ENCODE measurements at regions not wholly inside any gene's neighbourhood (a gene's known extent, or its start where the extent isn't known, plus 50 kb on each side); places are given as distances from the start of the nearest gene placed in this dataset.

DNA sequence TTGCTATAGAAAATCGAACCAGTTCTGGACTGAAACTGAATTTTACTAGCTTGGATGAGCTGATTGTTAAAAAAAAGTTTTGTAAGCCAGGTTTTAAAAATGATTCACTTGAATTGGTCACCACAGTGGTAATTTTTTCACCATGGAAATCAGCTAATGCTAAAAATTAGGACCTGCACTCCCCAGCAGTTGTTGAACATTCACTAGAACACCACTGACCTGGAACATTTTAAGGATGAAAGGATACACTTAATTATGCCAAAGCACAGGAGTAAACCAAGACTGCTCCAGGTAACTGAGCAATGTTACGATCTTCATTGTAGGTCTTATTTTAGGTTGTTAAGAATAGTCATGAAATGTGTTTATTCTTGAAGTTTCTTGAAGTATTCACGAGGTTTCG, 1342.6 kb upstream of the SPRY2 start:
- Histone ChIP-seq H3K27ac (ENCODE audit: low read depth in 1 of 2, low read length in 2 of 2) (no peak overlapping the region), H3K36me3 (ENCODE audit: control insufficient read depth in 4 of 4, insufficient read depth in 3 of 4, low read depth in 1 of 4, low read length in 3 of 4) (no peaks in the 10 kb centered on the region), H3K4me3 (ENCODE audit: low read depth in 1 of 3, low read length in 3 of 3) (no peak overlapping the region), H3K4me1 (ENCODE audit: control insufficient read depth in 4 of 4, insufficient read depth in 4 of 4, low read length in 3 of 4) (no peaks in the 10 kb centered on the region), H3K9ac (ENCODE audit: low read depth in 1 of 2, low read length in 2 of 2) (no peak overlapping the region), H3K9me3 (ENCODE audit: control insufficient read depth in 4 of 4, low read length in 3 of 4) (no peaks in the 10 kb centered on the region), H3K27me3 (ENCODE audit: control insufficient read depth in 4 of 4, insufficient read depth in 4 of 4, low read length in 3 of 4) (no peaks in the 10 kb centered on the region)
- no peak for DNase-seq (ENCODE audit: low spot score)
- WGBS = 72% methylated on average over 4 of the region's 4 CpGs
- TF ChIP-seq HNF4A (conservative IDR thresholded peaks at IDR 0.05) = no peak
- no peak for TF ChIP-seq HNF4G (IDR thresholded peaks at IDR 0.05)
- no peak for TF ChIP-seq SP1 (IDR thresholded peaks at IDR 0.05)
- TF ChIP-seq, protein P1, sequence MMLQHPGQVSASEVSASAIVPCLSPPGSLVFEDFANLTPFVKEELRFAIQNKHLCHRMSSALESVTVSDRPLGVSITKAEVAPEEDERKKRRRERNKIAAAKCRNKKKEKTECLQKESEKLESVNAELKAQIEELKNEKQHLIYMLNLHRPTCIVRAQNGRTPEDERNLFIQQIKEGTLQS (IDR thresholded peaks at IDR 0.05) = no peak
- no peak for TF ChIP-seq FOXA1 (IDR thresholded peaks at IDR 0.05)
- TF ChIP-seq EGR1 (IDR thresholded peaks at IDR 0.05; ENCODE audit: low read depth in 2 of 2) = no peak
- TF ChIP-seq, protein P2, sequence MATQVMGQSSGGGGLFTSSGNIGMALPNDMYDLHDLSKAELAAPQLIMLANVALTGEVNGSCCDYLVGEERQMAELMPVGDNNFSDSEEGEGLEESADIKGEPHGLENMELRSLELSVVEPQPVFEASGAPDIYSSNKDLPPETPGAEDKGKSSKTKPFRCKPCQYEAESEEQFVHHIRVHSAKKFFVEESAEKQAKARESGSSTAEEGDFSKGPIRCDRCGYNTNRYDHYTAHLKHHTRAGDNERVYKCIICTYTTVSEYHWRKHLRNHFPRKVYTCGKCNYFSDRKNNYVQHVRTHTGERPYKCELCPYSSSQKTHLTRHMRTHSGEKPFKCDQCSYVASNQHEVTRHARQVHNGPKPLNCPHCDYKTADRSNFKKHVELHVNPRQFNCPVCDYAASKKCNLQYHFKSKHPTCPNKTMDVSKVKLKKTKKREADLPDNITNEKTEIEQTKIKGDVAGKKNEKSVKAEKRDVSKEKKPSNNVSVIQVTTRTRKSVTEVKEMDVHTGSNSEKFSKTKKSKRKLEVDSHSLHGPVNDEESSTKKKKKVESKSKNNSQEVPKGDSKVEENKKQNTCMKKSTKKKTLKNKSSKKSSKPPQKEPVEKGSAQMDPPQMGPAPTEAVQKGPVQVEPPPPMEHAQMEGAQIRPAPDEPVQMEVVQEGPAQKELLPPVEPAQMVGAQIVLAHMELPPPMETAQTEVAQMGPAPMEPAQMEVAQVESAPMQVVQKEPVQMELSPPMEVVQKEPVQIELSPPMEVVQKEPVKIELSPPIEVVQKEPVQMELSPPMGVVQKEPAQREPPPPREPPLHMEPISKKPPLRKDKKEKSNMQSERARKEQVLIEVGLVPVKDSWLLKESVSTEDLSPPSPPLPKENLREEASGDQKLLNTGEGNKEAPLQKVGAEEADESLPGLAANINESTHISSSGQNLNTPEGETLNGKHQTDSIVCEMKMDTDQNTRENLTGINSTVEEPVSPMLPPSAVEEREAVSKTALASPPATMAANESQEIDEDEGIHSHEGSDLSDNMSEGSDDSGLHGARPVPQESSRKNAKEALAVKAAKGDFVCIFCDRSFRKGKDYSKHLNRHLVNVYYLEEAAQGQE (IDR thresholded peaks at IDR 0.05) = no peak
- TF ChIP-seq MAX (IDR thresholded peaks at IDR 0.05) = no peak
- no peak for TF ChIP-seq YY1 (IDR thresholded peaks at IDR 0.05)
- TF ChIP-seq TAF1 (conservative IDR thresholded peaks at IDR 0.05) = no peak
- TF ChIP-seq NR2F2 (IDR thresholded peaks at IDR 0.05) = no peak
- TF ChIP-seq JUND (IDR thresholded peaks at IDR 0.05) = no peak
- TF ChIP-seq, protein P3, sequence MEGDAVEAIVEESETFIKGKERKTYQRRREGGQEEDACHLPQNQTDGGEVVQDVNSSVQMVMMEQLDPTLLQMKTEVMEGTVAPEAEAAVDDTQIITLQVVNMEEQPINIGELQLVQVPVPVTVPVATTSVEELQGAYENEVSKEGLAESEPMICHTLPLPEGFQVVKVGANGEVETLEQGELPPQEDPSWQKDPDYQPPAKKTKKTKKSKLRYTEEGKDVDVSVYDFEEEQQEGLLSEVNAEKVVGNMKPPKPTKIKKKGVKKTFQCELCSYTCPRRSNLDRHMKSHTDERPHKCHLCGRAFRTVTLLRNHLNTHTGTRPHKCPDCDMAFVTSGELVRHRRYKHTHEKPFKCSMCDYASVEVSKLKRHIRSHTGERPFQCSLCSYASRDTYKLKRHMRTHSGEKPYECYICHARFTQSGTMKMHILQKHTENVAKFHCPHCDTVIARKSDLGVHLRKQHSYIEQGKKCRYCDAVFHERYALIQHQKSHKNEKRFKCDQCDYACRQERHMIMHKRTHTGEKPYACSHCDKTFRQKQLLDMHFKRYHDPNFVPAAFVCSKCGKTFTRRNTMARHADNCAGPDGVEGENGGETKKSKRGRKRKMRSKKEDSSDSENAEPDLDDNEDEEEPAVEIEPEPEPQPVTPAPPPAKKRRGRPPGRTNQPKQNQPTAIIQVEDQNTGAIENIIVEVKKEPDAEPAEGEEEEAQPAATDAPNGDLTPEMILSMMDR (IDR thresholded peaks at IDR 0.05; ENCODE audit: low read depth, low read length, missing input control) = no peak
- TF ChIP-seq GABPA (IDR thresholded peaks at IDR 0.05 in 1 of 2, conservative IDR thresholded peaks at IDR 0.05 in 1 of 2) = no peak
- TF ChIP-seq ZBTB33 (IDR thresholded peaks at IDR 0.05) = no peak
- TF ChIP-seq FOXA2 (IDR thresholded peaks at IDR 0.05) = no peak

DNA sequence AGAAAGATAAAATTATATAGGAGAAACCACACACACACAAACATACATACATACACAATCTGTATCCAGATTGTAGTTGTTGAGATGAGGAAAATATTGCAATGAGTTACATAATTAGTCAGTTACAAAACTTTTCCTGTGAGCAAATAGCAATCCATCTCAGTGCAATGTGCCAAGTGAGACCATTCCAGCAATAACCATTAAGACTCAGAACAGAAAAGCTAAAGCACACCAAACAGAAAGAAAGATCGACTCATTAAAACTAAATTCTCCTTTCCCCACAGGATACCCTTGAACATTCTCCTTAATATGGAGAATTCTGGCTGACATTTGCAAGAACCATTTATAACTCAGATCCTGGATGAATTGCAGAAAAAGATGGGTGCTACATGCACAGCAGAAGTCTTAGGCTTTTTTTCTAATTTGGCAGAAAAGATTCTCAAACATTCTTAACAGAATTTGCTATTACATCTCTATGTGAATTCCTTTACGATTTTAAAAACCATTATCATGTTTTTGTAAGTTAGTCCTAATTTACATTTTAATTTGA, 1341.2 kb upstream of the SPRY2 start:
- DNase-seq (ENCODE audit: low spot score) = no peak
- Histone ChIP-seq H3K27ac (ENCODE audit: low read depth in 1 of 2, low read length in 2 of 2) (no peak overlapping the region), H3K9me3 (ENCODE audit: control insufficient read depth in 4 of 4, low read length in 3 of 4) (peaks cover 0 to 4% (median 0%) of the 10 kb centered on the region in 4 donors), H3K4me1 (ENCODE audit: control insufficient read depth in 4 of 4, insufficient read depth in 4 of 4, low read length in 3 of 4) (no peaks in the 10 kb centered on the region), H3K27me3 (ENCODE audit: control insufficient read depth in 4 of 4, insufficient read depth in 4 of 4, low read length in 3 of 4) (no peaks in the 10 kb centered on the region), H3K36me3 (ENCODE audit: control insufficient read depth in 4 of 4, insufficient read depth in 3 of 4, low read depth in 1 of 4, low read length in 3 of 4) (no peaks in the 10 kb centered on the region), H3K4me3 (ENCODE audit: low read depth in 1 of 3, low read length in 3 of 3) (no peak overlapping the region), H3K9ac (ENCODE audit: low read depth in 1 of 2, low read length in 2 of 2) (no peak overlapping the region)
- no peak for TF ChIP-seq NR2F2 (IDR thresholded peaks at IDR 0.05)
- TF ChIP-seq GABPA (IDR thresholded peaks at IDR 0.05 in 1 of 2, conservative IDR thresholded peaks at IDR 0.05 in 1 of 2) = no peak
- no peak for TF ChIP-seq FOXA2 (IDR thresholded peaks at IDR 0.05)
- no peak for TF ChIP-seq RXRA (IDR thresholded peaks at IDR 0.05)
- no peak for TF ChIP-seq HNF4A (conservative IDR thresholded peaks at IDR 0.05)
- TF ChIP-seq HNF4G (IDR thresholded peaks at IDR 0.05) = no peak
- TF ChIP-seq FOXA1 (IDR thresholded peaks at IDR 0.05) = no peak
- TF ChIP-seq EGR1 (IDR thresholded peaks at IDR 0.05; ENCODE audit: low read depth in 2 of 2) = no peak
- no peak for TF ChIP-seq SP1 (IDR thresholded peaks at IDR 0.05)
- no peak for TF ChIP-seq ZBTB33 (IDR thresholded peaks at IDR 0.05)
- no peak for TF ChIP-seq MAX (IDR thresholded peaks at IDR 0.05)
- TF ChIP-seq, protein P2 (IDR thresholded peaks at IDR 0.05) = no peak
- TF ChIP-seq JUND (IDR thresholded peaks at IDR 0.05) = no peak
- 84% methylated on average over 2 of the region's 2 CpGs for WGBS
